Gastroesophageal sphincter (tissue), 4 donors: ENCODE measurements at regions not wholly inside any gene's neighbourhood (a gene's known extent, or its start where the extent isn't known, plus 50 kb on each side); places are given as distances from the start of the nearest gene placed in this dataset.

Experiments used
- ATAC-seq: fragments of 150-250 bp; one replicate; pipeline ENCODE4 v1.9.1; 2016; ENCODE audit warnings: mild to moderate bottlenecking, moderate library complexity
- H3K27ac ChIP-seq, 4 donors: fragments of 200-600 bp; sonication (generic) in 3 of 4; 1 replicate in 3 of 4; 2 replicates in 1 of 4; pipeline ENCODE4 v1.5.1; 2016 to 2019
- H3K27me3 ChIP-seq: fragments of 200-600 bp; sonication (generic); one replicate; pipeline ENCODE4 v1.5.1; 2019
- H3K36me3 ChIP-seq, 2 donors: fragments of 200-600 bp; sonication (generic); one replicate each; pipeline ENCODE4 v1.5.1; 2019; ENCODE audit warnings: control low read depth in 1 of 2
- H3K4me1 ChIP-seq, 3 donors: fragments of 200-600 bp; sonication (generic); 1 replicate in 2 of 3; 2 replicates in 1 of 3; pipeline ENCODE4 v1.5.1; 2016 to 2019; ENCODE audit warnings: control low read depth in 2 of 3
- H3K4me3 ChIP-seq, 2 donors: fragments of 200-600 bp; sonication (generic); one replicate each; pipeline ENCODE4 v1.5.1; 2019; ENCODE audit warnings: mild to moderate bottlenecking in 1 of 2, moderate library complexity in 1 of 2
- H3K9me3 ChIP-seq, 3 donors: fragments of 200-600 bp; sonication (generic); one replicate each; pipeline ENCODE4 v1.5.1; 2017 to 2019; ENCODE audit warnings: control low read depth in 2 of 3
- EP300 ChIP-seq: sonication (generic); formaldehyde crosslinking; IDR thresholded peaks from one replicate; pipeline ENCODE4 v1.6.1; 2017; ENCODE audit warnings: antibody characterized with exemption, mild to moderate bottlenecking
- POLR2A ChIP-seq, 2 donors: fragments of 450-650 bp; IDR thresholded peaks; one replicate each; pipeline ENCODE4 v1.6.1; 2017; ENCODE audit warnings: antibody characterized with exemption in 2 of 2, mild to moderate bottlenecking in 2 of 2, moderate library complexity in 1 of 2
- POLR2AphosphoS5 ChIP-seq: sonication (generic); formaldehyde crosslinking; IDR thresholded peaks from one replicate; pipeline ENCODE4 v1.6.1; 2017; ENCODE audit warnings: antibody characterized with exemption
- WGBS, 2 donors: methylation state at CpG; one replicate each; pipeline ENCODE4 v1.1.5; 2018; ENCODE audit warnings: low coverage in 1 of 2; 5-methylcytosine and 5-hydroxymethylcytosine counted together
- TF ChIP-seq, protein P1 (sequence below), 4 experiments: fragments of 200-600 bp in 2 of 4; fragments of 450-650 bp in 2 of 4; sonication (generic) in 1 of 4; IDR thresholded peaks; one replicate each; pipeline ENCODE4 v1.5.1; 2017 to 2019; ENCODE audit warnings: antibody characterized with exemption in 4 of 4, mild to moderate bottlenecking in 2 of 4, moderate library complexity in 2 of 4

DNA sequence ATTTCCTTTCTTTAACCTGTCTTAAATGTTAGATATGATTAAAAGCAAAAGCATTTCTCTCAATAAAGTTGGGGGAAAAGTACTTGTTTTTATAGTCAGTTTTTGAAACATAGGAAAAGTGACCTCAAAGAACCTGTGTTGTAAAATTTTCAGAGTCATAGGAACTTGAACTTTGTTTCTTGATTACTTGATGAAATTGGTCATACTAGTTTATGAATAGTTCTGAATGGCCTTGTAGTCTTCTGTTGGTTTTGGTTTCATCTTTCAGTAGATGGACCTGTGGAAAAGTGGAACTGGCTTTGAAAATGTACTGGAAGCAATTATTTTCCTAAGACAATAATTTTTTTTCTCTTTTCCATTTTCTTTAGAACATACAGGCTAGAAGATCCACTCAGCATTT lies 222.2 kb upstream of the NUDT6 start:
- Histone ChIP-seq H3K36me3 (no peaks in the 10 kb centered on the region), H3K27me3 (no peaks in the 10 kb centered on the region), H3K9me3 (no peaks in the 10 kb centered on the region), H3K4me1 (no peaks in the 10 kb centered on the region), H3K4me3 (no peak overlapping the region), H3K27ac (no peak overlapping the region)
- ATAC-seq, result no peak
- TF ChIP-seq POLR2AphosphoS5 (no peak), EP300 (no peak), POLR2A (IDR thresholded peaks at IDR 0.05) (no peak)
- TF ChIP-seq, protein P1, sequence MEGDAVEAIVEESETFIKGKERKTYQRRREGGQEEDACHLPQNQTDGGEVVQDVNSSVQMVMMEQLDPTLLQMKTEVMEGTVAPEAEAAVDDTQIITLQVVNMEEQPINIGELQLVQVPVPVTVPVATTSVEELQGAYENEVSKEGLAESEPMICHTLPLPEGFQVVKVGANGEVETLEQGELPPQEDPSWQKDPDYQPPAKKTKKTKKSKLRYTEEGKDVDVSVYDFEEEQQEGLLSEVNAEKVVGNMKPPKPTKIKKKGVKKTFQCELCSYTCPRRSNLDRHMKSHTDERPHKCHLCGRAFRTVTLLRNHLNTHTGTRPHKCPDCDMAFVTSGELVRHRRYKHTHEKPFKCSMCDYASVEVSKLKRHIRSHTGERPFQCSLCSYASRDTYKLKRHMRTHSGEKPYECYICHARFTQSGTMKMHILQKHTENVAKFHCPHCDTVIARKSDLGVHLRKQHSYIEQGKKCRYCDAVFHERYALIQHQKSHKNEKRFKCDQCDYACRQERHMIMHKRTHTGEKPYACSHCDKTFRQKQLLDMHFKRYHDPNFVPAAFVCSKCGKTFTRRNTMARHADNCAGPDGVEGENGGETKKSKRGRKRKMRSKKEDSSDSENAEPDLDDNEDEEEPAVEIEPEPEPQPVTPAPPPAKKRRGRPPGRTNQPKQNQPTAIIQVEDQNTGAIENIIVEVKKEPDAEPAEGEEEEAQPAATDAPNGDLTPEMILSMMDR (IDR thresholded peaks at IDR 0.05), result no peak

- Histone ChIP-seq H3K9me3 (no peaks in the 10 kb centered on the region), H3K27me3 (no peaks in the 10 kb centered on the region), H3K27ac (no peak overlapping the region), H3K4me3 (no peak overlapping the region), H3K36me3 (no peaks in the 10 kb centered on the region), H3K4me1 (no peaks in the 10 kb centered on the region)
- 58 to 64% methylated on average over 3 of the region's 3 CpGs for WGBS, 2 donors
- TF ChIP-seq EP300, result no peak
- TF ChIP-seq POLR2A (IDR thresholded peaks at IDR 0.05), result no peak
- TF ChIP-seq POLR2AphosphoS5, result no peak
- TF ChIP-seq, protein P1 (IDR thresholded peaks at IDR 0.05), result no peak
- no peak for ATAC-seq
Observed at GRCh38 chr4:123158576-123158975, 236.2 kb upstream of the NUDT6 start.

DNA sequence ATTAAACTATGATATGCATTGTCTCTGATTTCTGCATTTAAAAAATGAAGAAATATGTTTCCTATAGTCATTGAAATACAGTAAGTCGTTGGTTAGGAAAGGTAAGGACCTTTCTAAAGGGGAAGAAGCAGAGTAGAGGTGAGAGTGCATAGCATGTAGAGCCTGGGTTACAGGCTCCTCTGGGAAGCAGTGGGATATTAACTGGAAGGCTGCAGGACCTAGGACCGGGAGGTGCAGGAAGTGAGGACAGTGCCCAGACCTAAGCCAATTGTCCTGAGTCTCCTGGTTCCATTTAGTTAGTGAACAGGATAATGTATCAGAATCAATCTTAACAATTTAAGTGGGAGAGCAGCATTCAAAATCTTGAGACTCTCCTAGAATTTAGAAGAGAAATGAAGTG lies 237.1 kb upstream of the NUDT6 start:
- Histone ChIP-seq H3K27ac (no peak overlapping the region), H3K36me3 (no peaks in the 10 kb centered on the region), H3K4me3 (no peak overlapping the region), H3K9me3 (no peaks in the 10 kb centered on the region), H3K27me3 (no peaks in the 10 kb centered on the region), H3K4me1 (no peaks in the 10 kb centered on the region)
- TF ChIP-seq, protein P1 (IDR thresholded peaks at IDR 0.05), result no peak
- TF ChIP-seq POLR2A (IDR thresholded peaks at IDR 0.05) (no peak), EP300 (no peak), POLR2AphosphoS5 (no peak)
- ATAC-seq, result no peak
- WGBS, 2 donors, result 51 to 71% methylated on average over 2 of the region's 2 CpGs

GRCh38 chr4:123162859-123163258 lies 233.7 kb upstream of the SPRY1 start:
- Histone ChIP-seq H3K27me3 (no peaks in the 10 kb centered on the region), H3K4me3 (no peak overlapping the region), H3K4me1 (no peaks in the 10 kb centered on the region), H3K36me3 (no peaks in the 10 kb centered on the region), H3K27ac (no peak overlapping the region), H3K9me3 (no peaks in the 10 kb centered on the region)
- no peak for ATAC-seq
- TF ChIP-seq POLR2AphosphoS5 (no peak), POLR2A (IDR thresholded peaks at IDR 0.05) (no peak), EP300 (no peak)
- TF ChIP-seq, protein P1 (IDR thresholded peaks at IDR 0.05), result no peak
- WGBS, 2 donors, result 83 to 92% methylated on average over 3 to 4 of the region's 4 CpGs

DNA sequence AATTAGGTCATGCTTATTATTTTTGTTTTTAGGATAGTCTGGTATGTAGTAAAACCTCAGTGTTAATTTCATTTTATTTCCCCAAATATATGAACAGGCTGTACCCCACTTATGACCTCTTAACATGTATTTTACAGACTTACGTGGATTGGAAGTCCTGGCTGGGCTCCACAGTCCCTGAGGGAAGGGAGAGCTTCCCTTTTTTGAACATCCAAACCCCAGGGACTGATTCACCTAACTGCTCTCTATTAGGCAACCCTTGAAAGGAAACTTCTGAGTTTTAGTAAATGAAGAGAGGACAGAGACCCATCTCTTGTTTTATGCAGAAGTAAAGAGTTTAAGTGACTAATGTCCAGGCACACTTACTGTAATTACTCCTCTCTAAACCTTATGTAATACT lies 233.1 kb upstream of the SPRY1 start:
- H3K4me1 ChIP-seq, result no peaks in the 10 kb centered on the region
- TF ChIP-seq POLR2A (IDR thresholded peaks at IDR 0.05) (no peak), EP300 (no peak), POLR2AphosphoS5 (no peak)
- TF ChIP-seq, protein P1 (IDR thresholded peaks at IDR 0.05), result no peak
- WGBS, 2 donors, result 80 to 100% methylated on average over 1 of the region's 1 CpG

More for the DNA sequence above, 233.1 kb upstream of the SPRY1 start:
- Histone ChIP-seq H3K9me3 (no peaks in the 10 kb centered on the region), H3K27ac (no peak overlapping the region), H3K27me3 (no peaks in the 10 kb centered on the region), H3K36me3 (no peaks in the 10 kb centered on the region), H3K4me3 (no peak overlapping the region)
- ATAC-seq, result no peak
